Parathyroid adenoma (tissue), 2 donors: ENCODE measurements at regions not wholly inside any gene's neighbourhood (a gene's known extent, or its start where the extent isn't known, plus 50 kb on each side); places are given as distances from the start of the nearest gene placed in this dataset.

Experiments used
- H2AFZ ChIP-seq: fragments of 300-600 bp; sonication (generic); one replicate; pipeline ENCODE4 v1.7.0; 2017; ENCODE audit warnings: antibody characterized with exemption, mild to moderate bottlenecking
- H3K27ac ChIP-seq: fragments of 300-600 bp; sonication (generic); one replicate; pipeline ENCODE4 v1.7.0; 2017
- H3K27me3 ChIP-seq: fragments of 300-600 bp; sonication (generic); one replicate; pipeline ENCODE4 v1.7.0; 2017; ENCODE audit warnings: low read length; ENCODE audit not compliant: control insufficient read depth, insufficient read depth
- H3K36me3 ChIP-seq: fragments of 300-600 bp; sonication (generic); one replicate; pipeline ENCODE4 v1.7.0; 2017; ENCODE audit warnings: low read length; ENCODE audit not compliant: control insufficient read depth, insufficient read depth
- H3K4me1 ChIP-seq: fragments of 300-600 bp; sonication (generic); one replicate; pipeline ENCODE4 v1.7.0; 2017; ENCODE audit warnings: control low read depth
- H3K4me2 ChIP-seq: fragments of 300-600 bp; sonication (generic); one replicate; pipeline ENCODE4 v1.7.0; 2017; ENCODE audit warnings: low read length
- H3K4me3 ChIP-seq: fragments of 300-600 bp; sonication (generic); one replicate; pipeline ENCODE4 v1.7.0; 2017; ENCODE audit warnings: low read depth, low read length
- H3K79me2 ChIP-seq: fragments of 300-600 bp; sonication (generic); one replicate; pipeline ENCODE4 v1.7.0; 2017; ENCODE audit warnings: control low read depth
- H3K9ac ChIP-seq: fragments of 300-600 bp; sonication (generic); one replicate; pipeline ENCODE4 v1.7.0; 2017; ENCODE audit warnings: mild to moderate bottlenecking
- H3K9me3 ChIP-seq: fragments of 300-600 bp; sonication (generic); one replicate; pipeline ENCODE4 v1.7.0; 2017; ENCODE audit warnings: low read length; ENCODE audit not compliant: control insufficient read depth
- TF ChIP-seq, protein P1 (sequence below): fragments of 300-600 bp; sonication (generic); IDR thresholded peaks from one replicate; pipeline ENCODE4 v1.7.0; 2017; ENCODE audit warnings: antibody characterized with exemption, mild to moderate bottlenecking
- donor health status: primary hyperparathyroidism.

- H3K27me3 ChIP-seq = no peaks in the 10 kb centered on the region
- no peaks in the 10 kb centered on the region for H3K9me3 ChIP-seq
- H2AFZ ChIP-seq = no peak overlapping the region
- TF ChIP-seq, protein P1, sequence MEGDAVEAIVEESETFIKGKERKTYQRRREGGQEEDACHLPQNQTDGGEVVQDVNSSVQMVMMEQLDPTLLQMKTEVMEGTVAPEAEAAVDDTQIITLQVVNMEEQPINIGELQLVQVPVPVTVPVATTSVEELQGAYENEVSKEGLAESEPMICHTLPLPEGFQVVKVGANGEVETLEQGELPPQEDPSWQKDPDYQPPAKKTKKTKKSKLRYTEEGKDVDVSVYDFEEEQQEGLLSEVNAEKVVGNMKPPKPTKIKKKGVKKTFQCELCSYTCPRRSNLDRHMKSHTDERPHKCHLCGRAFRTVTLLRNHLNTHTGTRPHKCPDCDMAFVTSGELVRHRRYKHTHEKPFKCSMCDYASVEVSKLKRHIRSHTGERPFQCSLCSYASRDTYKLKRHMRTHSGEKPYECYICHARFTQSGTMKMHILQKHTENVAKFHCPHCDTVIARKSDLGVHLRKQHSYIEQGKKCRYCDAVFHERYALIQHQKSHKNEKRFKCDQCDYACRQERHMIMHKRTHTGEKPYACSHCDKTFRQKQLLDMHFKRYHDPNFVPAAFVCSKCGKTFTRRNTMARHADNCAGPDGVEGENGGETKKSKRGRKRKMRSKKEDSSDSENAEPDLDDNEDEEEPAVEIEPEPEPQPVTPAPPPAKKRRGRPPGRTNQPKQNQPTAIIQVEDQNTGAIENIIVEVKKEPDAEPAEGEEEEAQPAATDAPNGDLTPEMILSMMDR = no peak
- no peak overlapping the region for H3K27ac ChIP-seq
- H3K9ac ChIP-seq = no peak overlapping the region
- no peaks in the 10 kb centered on the region for H3K36me3 ChIP-seq
- H3K4me3 ChIP-seq = no peak overlapping the region
- no peak overlapping the region for H3K4me2 ChIP-seq
- H3K4me1 ChIP-seq = peaks cover 5% of the 10 kb centered on the region
- no peaks in the 10 kb centered on the region for H3K79me2 ChIP-seq
These were observed 180.2 kb upstream of the TSC22D1 start for GRCh38 chr13:44756276-44756810.

GRCh38 chr13:44755872-44756271 is 179.7 kb upstream of the TSC22D1 start:
- Histone ChIP-seq H3K9me3 (no peaks in the 10 kb centered on the region), H3K4me2 (no peak overlapping the region), H3K9ac (no peak overlapping the region), H2AFZ (no peak overlapping the region), H3K27ac (no peak overlapping the region), H3K36me3 (no peaks in the 10 kb centered on the region), H3K27me3 (no peaks in the 10 kb centered on the region), H3K4me1 (peaks cover 5% of the 10 kb centered on the region), H3K79me2 (no peaks in the 10 kb centered on the region), H3K4me3 (no peak overlapping the region)
- TF ChIP-seq, protein P1 = no peak

GRCh38 chr13:44752164-44752563 is 176.0 kb upstream of the TSC22D1 start:
- peaks cover 5% of the 10 kb centered on the region for H3K4me1 ChIP-seq
- no peaks in the 10 kb centered on the region for H3K36me3 ChIP-seq
- H3K79me2 ChIP-seq = no peaks in the 10 kb centered on the region
- no peak overlapping the region for H3K4me3 ChIP-seq
- no peak overlapping the region for H3K4me2 ChIP-seq
- TF ChIP-seq, protein P1 = no peak
- H3K9me3 ChIP-seq = no peaks in the 10 kb centered on the region
- no peak overlapping the region for H3K27ac ChIP-seq
- no peaks in the 10 kb centered on the region for H3K27me3 ChIP-seq
- no peak overlapping the region for H3K9ac ChIP-seq
- no peak overlapping the region for H2AFZ ChIP-seq

DNA sequence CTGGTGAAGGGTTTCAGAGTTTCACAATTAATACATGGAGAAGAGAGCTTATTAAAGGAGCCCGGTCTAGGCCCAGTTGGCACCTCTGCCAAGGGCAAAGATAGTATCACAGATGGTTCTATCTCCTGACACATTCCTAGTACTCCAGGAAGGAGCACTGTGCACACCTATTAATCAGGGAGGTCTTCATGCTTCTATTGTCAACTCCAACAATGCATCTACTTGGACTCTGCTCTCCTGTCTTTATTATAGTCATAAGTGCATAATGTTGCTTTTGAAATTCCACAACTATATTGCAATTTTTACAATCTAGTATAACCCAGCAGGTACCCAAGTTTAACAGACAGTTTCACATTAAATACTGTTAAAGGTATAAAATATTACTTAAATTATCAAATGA is 174.5 kb upstream of the TSC22D1 start:
- TF ChIP-seq, protein P1 = no peak
- no peak overlapping the region for H3K27ac ChIP-seq

DNA sequence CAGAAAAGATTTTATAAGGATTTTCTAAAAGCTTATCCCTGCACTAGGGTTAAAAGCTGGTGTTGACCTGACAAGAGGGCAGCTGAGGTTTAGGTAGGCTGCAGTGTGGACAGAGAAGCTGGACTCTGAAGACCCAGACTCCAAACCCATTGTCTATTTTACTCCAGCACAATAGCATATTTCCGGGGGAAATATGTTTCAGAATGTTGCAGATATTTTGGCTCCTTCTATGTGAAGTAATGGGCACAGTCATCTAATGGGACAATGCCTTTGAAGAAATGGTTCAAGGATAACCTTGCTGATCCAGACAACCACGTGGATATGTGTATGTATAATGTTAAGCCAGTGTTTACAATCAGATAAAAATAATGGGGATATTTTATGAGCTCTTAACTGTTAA is 173.8 kb upstream of the TSC22D1 start:
- TF ChIP-seq, protein P1 = no peak
- H3K4me3 ChIP-seq = no peak overlapping the region
- H3K27ac ChIP-seq = no peak overlapping the region
- no peaks in the 10 kb centered on the region for H3K27me3 ChIP-seq
- H3K4me2 ChIP-seq = no peak overlapping the region
- H3K9me3 ChIP-seq = no peaks in the 10 kb centered on the region
- no peak overlapping the region for H2AFZ ChIP-seq
- no peaks in the 10 kb centered on the region for H3K79me2 ChIP-seq
- no peaks in the 10 kb centered on the region for H3K36me3 ChIP-seq
- no peaks in the 10 kb centered on the region for H3K4me1 ChIP-seq
- no peak overlapping the region for H3K9ac ChIP-seq

More for the DNA sequence above, 174.5 kb upstream of the TSC22D1 start:
- H3K27me3 ChIP-seq = no peaks in the 10 kb centered on the region
- no peak overlapping the region for H3K4me2 ChIP-seq
- no peaks in the 10 kb centered on the region for H3K4me1 ChIP-seq
- H2AFZ ChIP-seq = no peak overlapping the region
- no peaks in the 10 kb centered on the region for H3K79me2 ChIP-seq
- H3K9ac ChIP-seq = no peak overlapping the region
- H3K4me3 ChIP-seq = no peak overlapping the region
- H3K9me3 ChIP-seq = no peaks in the 10 kb centered on the region
- no peaks in the 10 kb centered on the region for H3K36me3 ChIP-seq
